Activated naive CD4-positive, alpha-beta T cell treated with anti-CD3 and anti-CD28 coated beads, Interleukin-2, amount 50 U/mL, for 24 hours (primary cell): ENCODE measurements at regions not wholly inside any gene's neighbourhood (a gene's known extent, or its start where the extent isn't known, plus 50 kb on each side); places are given as distances from the start of the nearest gene placed in this dataset.
"Not testable (repeated sequence)": the region's sequence is repeated elsewhere in the genome, so short reads cannot be mapped to it uniquely, and the experiment has no call there.

Experiments used
- H3K27ac Mint-ChIP-seq: one replicate; pipeline ENCODE4 v1.8.0; 2021; ENCODE audit warnings: mild to moderate bottlenecking, mixed read lengths
- H3K27me3 Mint-ChIP-seq: one replicate; pipeline ENCODE4 v1.8.0; 2021; ENCODE audit warnings: mixed read lengths
- H3K36me3 Mint-ChIP-seq: one replicate; pipeline ENCODE4 v1.8.0; 2021; ENCODE audit warnings: mixed read lengths
- H3K4me1 Mint-ChIP-seq: one replicate; pipeline ENCODE4 v1.8.0; 2021; ENCODE audit warnings: mixed read lengths
- H3K4me3 Mint-ChIP-seq: one replicate; pipeline ENCODE4 v1.8.0; 2021; ENCODE audit warnings: mild to moderate bottlenecking, mixed read lengths
- H3K9me3 Mint-ChIP-seq: one replicate; pipeline ENCODE4 v1.8.0; 2021; ENCODE audit warnings: mixed read lengths

DNA sequence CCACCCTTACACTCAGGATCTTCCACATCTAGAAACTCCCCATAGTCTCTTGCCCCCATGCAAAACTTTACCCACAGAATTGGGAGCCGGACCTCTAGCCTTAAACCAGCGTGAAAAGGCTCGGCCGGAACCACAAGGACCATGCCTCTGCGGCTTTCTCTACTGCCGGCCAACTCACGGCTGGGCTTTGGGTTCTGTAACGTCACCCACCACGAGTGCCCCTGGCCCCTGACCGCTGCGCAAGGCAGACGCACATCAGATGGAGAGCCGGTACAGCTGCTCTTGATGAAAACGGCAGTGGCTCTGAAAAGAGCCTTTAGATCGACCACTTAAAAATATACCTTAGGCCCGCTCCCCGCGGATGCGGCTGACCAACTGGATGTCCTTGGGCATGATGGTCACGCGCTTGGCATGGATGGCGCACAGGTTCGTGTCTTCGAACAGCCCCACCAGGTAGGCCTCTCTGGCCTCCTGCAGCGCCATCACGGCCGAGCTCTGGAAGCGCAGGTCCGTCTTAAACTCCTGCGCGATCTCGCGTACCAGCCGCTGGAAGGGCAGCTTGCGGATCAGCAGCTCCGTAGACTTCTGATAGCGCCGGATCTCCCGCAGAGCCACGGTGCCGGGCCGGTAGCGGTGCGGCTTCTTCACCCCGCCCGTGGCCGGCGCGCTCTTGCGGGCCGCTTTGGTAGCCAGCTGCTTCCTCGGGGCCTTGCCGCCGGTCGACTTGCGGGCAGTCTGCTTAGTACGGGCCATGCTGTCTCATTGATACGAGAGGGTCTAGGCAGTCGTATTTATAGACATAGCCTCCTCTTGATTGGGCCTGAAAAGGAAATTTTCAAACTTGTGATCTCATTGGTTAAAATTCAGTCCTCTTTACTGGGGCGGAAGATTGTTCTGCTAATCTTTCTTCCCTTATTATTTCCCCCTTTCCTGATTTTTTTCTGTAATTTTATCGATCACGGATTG is 66.3 kb downstream of the FAM72C start:
- not testable (repeated sequence) for H3K36me3 Mint-ChIP-seq, H3K27ac Mint-ChIP-seq, H3K4me1 Mint-ChIP-seq, H3K9me3 Mint-ChIP-seq, H3K27me3 Mint-ChIP-seq
- peak overlapping the region; percentile 78 for H3K4me3 Mint-ChIP-seq

- H3K4me3 Mint-ChIP-seq, H3K9me3 Mint-ChIP-seq, H3K27me3 Mint-ChIP-seq, H3K36me3 Mint-ChIP-seq, H3K4me1 Mint-ChIP-seq, H3K27ac Mint-ChIP-seq: not testable (repeated sequence)
Measured at GRCh38 chr1:143904622-143904979, 67.2 kb downstream of the FAM72C start.

- not testable (repeated sequence) for H3K4me3 Mint-ChIP-seq, H3K4me1 Mint-ChIP-seq, H3K27ac Mint-ChIP-seq, H3K9me3 Mint-ChIP-seq, H3K27me3 Mint-ChIP-seq, H3K36me3 Mint-ChIP-seq
Measured at GRCh38 chr1:143903899-143904621, 67.7 kb downstream of the FAM72C start.

GRCh38 chr1:143896377-143896776 is 75.4 kb downstream of the FAM72C start:
- H3K36me3 Mint-ChIP-seq, H3K9me3 Mint-ChIP-seq, H3K27ac Mint-ChIP-seq, H3K27me3 Mint-ChIP-seq, H3K4me1 Mint-ChIP-seq, H3K4me3 Mint-ChIP-seq: not testable (repeated sequence)

GRCh38 chr1:143884932-143885574 is 86.7 kb downstream of the FAM72C start:
- H3K4me1 Mint-ChIP-seq, H3K9me3 Mint-ChIP-seq, H3K4me3 Mint-ChIP-seq, H3K27me3 Mint-ChIP-seq, H3K27ac Mint-ChIP-seq, H3K36me3 Mint-ChIP-seq: not testable (repeated sequence)

GRCh38 chr1:143884532-143884931 is 87.3 kb downstream of the FAM72C start:
- not testable (repeated sequence) for H3K27me3 Mint-ChIP-seq, H3K27ac Mint-ChIP-seq, H3K36me3 Mint-ChIP-seq, H3K9me3 Mint-ChIP-seq, H3K4me1 Mint-ChIP-seq
- H3K4me3 Mint-ChIP-seq: peak overlapping the region; percentile 79

DNA sequence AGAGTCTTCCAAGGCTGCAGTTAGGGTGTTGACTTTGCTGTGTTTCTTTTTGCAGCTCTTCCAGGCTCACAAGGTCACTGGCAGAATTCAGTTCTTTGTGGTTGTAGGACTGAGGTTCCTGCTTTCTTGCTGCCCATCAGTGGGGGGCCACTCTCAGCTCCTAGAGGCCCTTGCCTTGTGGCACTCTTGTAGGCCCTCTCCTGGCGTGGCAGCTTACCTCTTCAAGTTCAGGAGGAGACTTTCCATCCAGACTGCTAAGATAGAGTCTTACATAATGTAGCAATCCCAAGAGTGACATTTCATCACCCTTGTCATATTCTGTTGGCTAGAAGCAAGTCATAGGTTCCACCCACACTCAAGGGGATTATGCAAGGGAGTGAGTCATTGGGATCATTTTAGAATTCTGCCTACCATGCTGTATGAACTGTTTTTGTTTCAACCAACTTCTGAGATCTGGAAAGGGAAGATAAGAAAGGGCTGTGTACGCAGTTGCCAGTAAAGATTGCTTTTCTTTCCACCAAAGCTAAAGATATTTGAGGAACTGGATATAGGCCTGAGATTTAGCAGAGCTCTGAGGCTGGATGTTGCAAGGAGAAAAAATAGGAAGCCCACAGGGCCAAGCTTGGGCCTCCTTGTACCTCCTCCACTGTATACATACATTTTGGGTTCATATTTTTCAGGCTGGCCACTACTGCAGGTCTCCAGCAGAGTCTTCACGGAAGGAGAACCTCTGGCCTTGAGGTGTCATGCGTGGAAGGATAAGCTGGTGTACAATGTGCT is 91.8 kb downstream of the FAM72C start:
- not testable (repeated sequence) for H3K4me3 Mint-ChIP-seq, H3K4me1 Mint-ChIP-seq, H3K9me3 Mint-ChIP-seq, H3K36me3 Mint-ChIP-seq, H3K27me3 Mint-ChIP-seq, H3K27ac Mint-ChIP-seq

- not testable (repeated sequence) for H3K9me3 Mint-ChIP-seq, H3K27me3 Mint-ChIP-seq
Measured at GRCh38 chr1:143875947-143876346, 95.8 kb downstream of the FAM72C start.

GRCh38 chr1:143874625-143875024 is 97.2 kb downstream of the FAM72C start:
- not testable (repeated sequence) for H3K4me3 Mint-ChIP-seq, H3K9me3 Mint-ChIP-seq

More at GRCh38 chr1:143875947-143876346, 95.8 kb downstream of the FAM72C start:
- H3K4me3 Mint-ChIP-seq, H3K4me1 Mint-ChIP-seq, H3K36me3 Mint-ChIP-seq, H3K27ac Mint-ChIP-seq: not testable (repeated sequence)

DNA sequence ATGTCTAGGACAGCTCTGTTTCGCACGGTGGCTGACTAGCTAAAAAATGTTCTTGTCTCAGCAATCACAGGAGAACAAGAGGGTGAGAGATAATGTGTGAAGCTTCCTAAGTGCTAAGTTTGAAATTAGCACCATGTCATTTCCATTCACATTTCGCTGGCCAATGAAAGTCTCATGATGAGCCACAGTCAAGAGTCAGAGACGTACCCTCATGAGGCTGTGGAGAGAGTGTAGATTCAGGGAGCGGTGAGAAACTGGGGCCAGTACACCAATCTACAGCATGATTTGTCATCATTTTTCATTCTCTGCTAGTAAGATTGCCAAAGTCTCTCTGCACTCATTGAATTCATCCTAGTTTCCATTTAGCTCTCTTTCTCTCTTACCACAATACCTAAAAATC is 98.1 kb downstream of the FAM72C start:
- not testable (repeated sequence) for H3K4me1 Mint-ChIP-seq, H3K36me3 Mint-ChIP-seq, H3K9me3 Mint-ChIP-seq, H3K27ac Mint-ChIP-seq, H3K4me3 Mint-ChIP-seq, H3K27me3 Mint-ChIP-seq

More at GRCh38 chr1:143874625-143875024, 97.2 kb downstream of the FAM72C start:
- not testable (repeated sequence) for H3K27me3 Mint-ChIP-seq, H3K27ac Mint-ChIP-seq, H3K4me1 Mint-ChIP-seq, H3K36me3 Mint-ChIP-seq

DNA sequence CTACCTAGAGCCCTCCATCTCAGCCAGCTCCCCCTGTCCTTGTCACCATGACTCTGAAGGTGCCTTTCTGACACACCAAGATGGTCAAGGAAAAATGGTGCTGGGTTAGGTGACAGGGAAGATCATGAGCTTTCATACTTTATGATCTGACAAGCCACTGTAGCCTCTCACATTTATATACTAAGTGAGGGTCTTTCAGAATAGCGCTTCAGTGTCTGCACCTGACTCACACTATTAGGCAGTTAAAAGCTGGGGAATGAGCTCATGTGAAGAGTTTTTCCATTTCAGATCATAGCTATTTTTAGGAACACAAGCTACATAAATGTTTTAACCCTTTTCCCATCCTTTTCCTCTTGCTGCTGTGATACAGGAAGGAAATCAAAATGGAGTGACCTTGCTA is 101.4 kb downstream of the FAM72C start:
- not testable (repeated sequence) for H3K36me3 Mint-ChIP-seq, H3K4me3 Mint-ChIP-seq, H3K27ac Mint-ChIP-seq, H3K4me1 Mint-ChIP-seq, H3K27me3 Mint-ChIP-seq, H3K9me3 Mint-ChIP-seq

- not testable (repeated sequence) for H3K4me3 Mint-ChIP-seq, H3K36me3 Mint-ChIP-seq, H3K27me3 Mint-ChIP-seq, H3K27ac Mint-ChIP-seq, H3K4me1 Mint-ChIP-seq, H3K9me3 Mint-ChIP-seq
Measured at GRCh38 chr1:143867590-143868220, 104.1 kb downstream of the FAM72C start.

- not testable (repeated sequence) for H3K36me3 Mint-ChIP-seq, H3K9me3 Mint-ChIP-seq, H3K27me3 Mint-ChIP-seq, H3K4me1 Mint-ChIP-seq, H3K27ac Mint-ChIP-seq, H3K4me3 Mint-ChIP-seq
Measured at GRCh38 chr1:143863901-143864520, 107.8 kb downstream of the FAM72C start.

DNA sequence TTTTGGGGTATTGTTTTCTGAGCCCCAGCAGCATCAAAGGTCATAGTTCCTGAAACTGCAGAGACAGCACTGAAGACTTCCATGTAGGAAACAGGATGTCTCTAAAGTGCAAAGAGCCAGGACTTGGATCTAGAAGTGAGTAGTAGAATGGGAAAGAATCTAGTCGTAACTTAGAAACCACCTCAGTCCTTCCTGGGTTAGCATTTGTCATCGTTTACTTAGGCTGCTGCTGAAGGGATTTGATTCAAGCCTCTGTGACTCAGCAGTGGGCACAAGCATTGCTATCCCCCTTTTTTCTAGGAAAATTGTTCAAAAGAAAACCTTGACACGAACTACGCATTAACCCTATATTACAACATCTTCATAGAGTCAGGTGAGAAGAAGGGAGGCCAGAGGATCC is 109.1 kb downstream of the FAM72C start:
- H3K9me3 Mint-ChIP-seq, H3K4me3 Mint-ChIP-seq, H3K36me3 Mint-ChIP-seq, H3K27ac Mint-ChIP-seq, H3K27me3 Mint-ChIP-seq, H3K4me1 Mint-ChIP-seq: not testable (repeated sequence)

- H3K27ac Mint-ChIP-seq, H3K27me3 Mint-ChIP-seq, H3K4me3 Mint-ChIP-seq, H3K36me3 Mint-ChIP-seq, H3K9me3 Mint-ChIP-seq, H3K4me1 Mint-ChIP-seq: not testable (repeated sequence)
Measured at GRCh38 chr1:143861306-143861705, 110.5 kb downstream of the FAM72C start.
